Thyroid gland (tissue), 4 donors: ENCODE measurements at regions not wholly inside any gene's neighbourhood (a gene's known extent, or its start where the extent isn't known, plus 50 kb on each side); places are given as distances from the start of the nearest gene placed in this dataset.

Experiments
- CTCF ChIP-seq, 6 experiments: fragments of 200-600 bp in 3 of 6; fragments of 450-650 bp in 3 of 6; sonication (generic) in 3 of 6; IDR thresholded peaks; one replicate each; pipeline ENCODE4 v1.5.1; 2016 to 2019; ENCODE audit warnings: antibody characterized with exemption in 6 of 6, mild to moderate bottlenecking in 2 of 6, inconsistent platforms in 1 of 6, moderate library complexity in 1 of 6
- POLR2A ChIP-seq, 2 donors: fragments of 450-650 bp; IDR thresholded peaks; one replicate each; pipeline ENCODE4 v1.6.1; 2017; ENCODE audit warnings: antibody characterized with exemption in 2 of 2, mild to moderate bottlenecking in 2 of 2, moderate library complexity in 1 of 2

DNA sequence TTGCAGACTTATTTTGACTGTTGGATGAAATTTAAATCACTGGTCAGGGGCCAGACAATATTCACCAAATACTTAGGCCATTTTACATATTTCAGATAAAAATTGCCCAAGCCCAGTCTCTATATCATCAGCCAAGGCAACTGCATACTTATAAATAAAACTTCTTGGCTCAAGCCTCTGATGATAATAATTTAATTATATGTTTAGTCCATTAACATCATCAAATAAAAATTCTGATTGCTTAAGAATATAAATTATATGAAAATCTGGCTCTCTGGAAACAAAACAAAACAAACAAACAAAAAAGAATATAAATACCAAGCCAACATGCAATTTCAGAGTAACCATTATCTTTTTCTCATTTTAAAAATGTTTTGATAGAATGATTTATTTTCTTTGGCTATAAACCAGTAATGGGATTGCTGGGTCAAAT is 165.2 kb downstream of the BTG1 start:
- TF ChIP-seq CTCF (IDR thresholded peaks at IDR 0.05) (no peak), POLR2A (IDR thresholded peaks at IDR 0.05) (no peak)
